Daoy (cell line): ENCODE measurements at regions not wholly inside any gene's neighbourhood (a gene's known extent, or its start where the extent isn't known, plus 50 kb on each side); places are given as distances from the start of the nearest gene placed in this dataset.

Experiments
- DNase-seq: peaks from one replicate; pipeline ENCODE4 v3.0.0-alpha.2; 2015; ENCODE audit warnings: low read depth

DNA sequence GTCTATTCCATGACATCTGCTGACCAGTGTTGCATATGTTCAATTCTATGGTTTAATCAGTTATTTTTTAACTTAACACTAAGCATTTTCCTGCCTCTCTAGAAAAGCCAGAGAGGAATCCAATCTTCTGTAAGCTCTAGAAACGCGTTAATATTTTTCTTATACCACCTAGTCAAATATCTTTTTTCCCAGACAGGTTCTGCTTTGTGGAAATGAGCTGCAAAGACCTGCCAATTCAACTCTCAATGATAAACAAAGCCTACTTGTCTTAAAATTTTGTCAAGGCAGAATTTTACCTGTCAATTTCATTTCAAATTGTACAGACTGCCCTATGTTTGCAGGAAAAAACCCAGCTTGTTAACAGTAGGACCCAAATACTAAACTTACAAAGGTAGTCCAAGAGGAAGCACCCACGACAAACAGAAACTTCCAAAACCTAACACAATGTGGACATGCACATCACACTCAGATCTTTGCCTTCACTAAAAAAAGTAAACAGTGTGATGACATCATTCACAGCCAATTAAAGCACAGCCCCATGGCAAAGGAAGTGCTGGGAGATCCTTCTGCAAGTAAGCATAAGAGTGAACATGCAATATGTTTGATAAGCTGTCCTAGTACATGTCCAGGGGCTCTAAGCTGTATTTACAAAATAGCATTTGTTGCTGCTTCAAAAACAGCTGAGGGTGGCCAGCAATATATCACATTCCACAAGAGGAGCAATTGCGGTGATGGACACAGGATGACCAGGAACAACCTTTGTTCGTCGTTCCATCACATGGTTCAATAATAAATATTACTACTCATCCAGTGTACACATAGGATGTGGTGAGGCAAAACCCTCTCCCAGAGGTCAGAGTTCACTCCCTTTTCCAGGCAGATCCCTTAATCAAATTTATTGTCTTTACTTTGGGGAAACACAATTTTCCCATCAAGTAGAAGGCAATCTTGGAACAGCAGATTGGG is 139.4 kb upstream of the TSC22D2 start:
- DNase-seq = peak; percentile 21

DNA sequence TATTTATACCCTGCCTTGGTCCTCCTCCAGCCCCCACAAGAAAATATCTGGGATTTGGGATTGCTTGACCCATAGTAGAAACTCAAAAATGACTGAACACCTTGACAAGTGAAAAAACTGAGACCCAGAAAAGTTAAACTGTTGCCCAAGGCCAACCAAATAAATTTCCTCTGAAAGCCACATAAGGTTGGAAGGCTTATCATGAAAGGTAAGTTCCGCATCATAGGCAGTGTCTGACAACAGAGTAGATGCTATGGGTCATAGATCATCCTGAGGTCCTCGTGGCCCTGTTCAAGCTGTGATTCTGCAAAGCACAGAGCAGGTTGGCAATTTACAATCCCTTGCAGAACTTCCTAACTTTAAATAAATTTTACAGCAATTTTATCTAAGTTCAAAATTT is 140.8 kb upstream of the TSC22D2 start:
- DNase-seq = no peak

DNA sequence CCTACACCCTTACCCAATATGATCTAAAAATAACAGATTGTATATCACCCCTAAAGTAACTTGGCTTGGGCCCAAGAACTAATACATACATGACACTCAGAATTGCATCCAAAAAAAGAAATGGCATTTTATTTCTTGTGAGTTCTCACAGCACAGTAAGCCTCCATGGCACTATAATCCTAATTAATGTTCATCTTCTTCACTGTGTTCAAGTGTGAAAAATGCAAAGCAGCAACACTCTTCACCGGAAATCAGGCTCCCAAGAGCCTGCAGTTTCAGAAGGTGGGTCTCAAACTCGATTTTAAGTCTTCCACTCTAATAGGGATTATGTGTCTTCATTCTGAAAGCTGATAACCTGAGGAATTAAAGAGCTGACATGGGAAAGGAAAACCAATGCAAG is 142.8 kb upstream of the TSC22D2 start:
- no peak for DNase-seq

DNA sequence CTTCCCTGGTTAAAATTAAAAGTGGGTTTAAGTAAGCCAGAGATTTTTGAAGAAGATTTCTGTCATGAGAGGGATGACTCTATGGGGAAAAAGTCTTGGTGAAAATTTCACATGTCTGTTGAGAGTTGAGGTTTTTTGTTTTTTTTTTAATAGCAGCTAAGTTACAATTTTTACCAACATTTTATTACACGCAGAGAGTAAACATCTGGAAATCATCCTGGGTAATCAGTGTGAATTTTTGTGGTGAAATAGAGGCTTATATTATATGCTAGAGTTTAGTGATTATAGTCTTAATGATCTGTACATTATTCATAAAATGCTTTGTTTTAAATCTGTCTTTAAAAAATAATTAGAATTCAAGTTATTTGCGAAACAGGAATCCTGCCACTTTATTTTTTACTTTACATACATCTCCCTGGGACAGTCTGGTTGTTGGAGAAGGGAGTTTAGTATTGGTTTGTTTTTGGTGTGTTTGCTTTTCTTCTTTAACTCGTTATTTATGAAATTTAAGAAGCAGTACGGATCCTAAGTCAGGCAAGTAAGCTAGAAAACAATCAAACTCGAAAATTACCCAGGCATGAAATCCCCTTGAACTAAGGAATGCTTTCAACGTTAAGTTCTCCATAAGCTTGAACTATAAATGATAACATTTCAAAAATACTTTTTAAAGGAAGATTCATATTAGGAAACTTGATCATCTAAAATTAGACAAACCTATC is 143.4 kb upstream of the TSC22D2 start:
- DNase-seq = no peak

DNA sequence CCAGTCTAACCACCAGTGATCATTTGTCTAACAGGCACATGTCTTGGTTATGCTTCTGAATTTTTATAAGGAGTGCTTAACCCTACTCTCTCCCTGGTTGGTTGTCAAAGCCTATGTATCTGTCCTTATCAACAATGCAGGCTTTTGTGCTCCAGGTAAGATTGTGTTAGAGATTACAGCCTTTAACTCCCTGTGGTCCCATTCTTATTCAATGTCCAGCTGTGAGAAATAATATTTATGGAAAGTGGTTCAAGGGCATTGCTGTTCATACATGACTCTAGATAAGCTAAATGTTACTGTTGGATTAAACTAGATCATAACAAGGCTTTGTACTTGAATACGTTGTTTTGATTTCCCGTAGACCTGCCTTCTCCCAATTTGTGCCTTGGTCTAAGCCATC is 146.1 kb upstream of the TSC22D2 start:
- DNase-seq = no peak

DNA sequence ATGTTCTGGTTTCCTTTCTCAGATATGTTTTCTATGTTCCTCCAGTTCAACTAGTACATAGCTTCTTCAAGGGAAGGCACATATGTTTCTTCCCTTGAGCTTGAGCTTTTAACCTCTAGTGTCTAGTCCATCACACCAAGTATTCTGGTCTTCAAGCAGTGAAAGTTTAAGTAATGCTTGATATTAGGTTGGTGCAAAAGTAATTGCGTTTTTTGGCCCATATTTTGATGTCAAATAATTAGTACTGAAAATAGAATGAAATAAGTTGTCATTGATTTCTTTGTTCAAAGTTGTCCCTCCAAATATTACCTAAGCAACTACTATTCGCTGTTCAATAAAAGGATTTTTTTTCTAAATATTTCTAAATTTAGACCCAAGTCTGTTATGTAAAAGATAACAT is 146.7 kb upstream of the TSC22D2 start:
- no peak for DNase-seq

DNA sequence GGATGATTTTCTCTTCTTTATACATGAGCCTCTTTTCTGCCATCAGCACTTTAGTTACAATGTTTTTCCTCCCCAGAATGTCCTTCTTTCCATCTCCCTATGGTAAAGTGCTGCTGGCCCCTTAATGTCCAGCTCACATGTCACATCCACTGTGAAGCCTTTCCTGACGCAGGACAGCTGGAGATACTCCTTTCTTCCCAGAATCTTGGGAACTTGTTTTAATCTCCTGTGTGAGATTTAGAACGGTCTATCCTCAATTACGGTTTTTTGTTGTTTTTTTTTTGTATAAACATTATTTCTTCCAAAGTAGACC is 147.7 kb upstream of the TSC22D2 start:
- DNase-seq = no peak

DNA sequence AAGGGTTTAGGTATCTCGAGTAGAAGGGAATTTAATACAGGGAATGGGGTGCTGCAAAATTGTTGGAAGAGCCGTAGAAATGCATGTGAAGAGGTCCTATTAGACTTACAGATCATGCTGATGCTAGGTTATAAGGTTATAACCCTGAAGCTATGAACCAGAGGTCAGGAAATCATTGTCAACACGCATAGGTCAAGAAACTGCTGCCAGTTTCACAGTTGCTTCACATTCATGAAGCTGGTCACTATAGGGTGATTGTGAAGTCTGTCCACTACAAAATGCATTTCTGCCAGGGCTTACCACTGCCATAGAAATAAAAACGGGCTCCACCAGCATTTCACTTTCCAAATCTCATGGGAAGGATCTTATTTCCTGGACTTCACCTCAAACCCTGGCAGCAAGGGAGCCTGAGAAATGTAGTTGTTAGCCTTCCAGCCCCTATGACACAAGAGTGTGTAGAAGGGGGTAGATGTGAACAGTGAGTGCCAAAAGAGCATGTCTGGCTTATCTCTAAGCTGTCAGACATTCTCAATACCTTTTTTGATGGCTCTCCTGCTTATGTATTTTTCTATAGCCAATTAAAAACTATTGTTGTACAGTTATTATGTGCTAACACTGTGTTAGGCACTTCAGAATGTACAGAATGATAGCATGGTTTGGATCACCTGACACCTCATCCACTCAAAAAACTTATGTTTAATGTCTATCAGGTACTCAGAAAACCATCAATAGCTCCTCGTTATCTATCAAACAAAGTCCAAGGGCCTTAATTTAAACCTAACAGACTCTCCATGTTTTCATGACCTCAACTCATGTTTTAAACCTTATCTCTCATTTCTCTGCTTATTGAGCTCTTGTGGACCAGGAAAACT is 148.3 kb upstream of the TSC22D2 start:
- no peak for DNase-seq

DNA sequence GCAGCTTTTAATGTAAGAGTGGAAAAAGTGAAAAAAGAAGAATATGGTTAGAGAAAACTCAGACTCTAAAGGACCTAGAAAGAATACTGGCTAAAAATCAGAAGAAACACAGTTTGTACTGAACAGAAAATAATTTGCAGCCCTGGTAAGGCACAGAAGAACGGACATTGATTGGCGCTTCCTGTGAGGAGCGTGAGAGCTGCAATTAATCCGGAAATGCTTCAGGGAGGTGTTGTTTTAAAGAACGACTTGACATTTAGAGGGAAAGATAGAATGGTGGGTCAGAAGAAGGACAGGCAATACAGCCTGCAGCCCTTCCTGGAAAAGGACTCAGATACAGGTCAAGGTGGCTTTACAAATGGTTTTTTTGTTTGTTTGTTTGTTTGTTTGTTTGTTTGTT is 151.3 kb upstream of the TSC22D2 start:
- DNase-seq = no peak

DNA sequence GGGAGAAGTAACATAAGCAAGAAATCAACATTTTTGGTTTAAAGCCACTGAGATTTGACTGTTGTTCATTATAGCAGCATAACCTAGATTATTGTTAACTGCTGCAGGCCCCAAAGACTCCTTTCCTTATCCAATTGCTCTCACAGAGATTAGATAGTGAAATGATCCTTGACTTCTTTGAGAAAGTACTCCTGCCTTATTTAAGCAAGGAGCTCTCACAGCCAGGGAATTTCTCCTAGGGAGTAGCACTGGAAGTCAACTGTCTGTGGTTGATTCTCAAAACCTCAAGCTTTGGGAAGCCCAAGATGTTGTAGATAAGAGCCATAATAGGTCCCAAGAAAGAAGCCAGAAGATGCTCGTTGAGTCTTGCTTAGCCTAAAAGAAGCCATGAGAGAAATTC is 151.8 kb upstream of the TSC22D2 start:
- DNase-seq = no peak

DNA sequence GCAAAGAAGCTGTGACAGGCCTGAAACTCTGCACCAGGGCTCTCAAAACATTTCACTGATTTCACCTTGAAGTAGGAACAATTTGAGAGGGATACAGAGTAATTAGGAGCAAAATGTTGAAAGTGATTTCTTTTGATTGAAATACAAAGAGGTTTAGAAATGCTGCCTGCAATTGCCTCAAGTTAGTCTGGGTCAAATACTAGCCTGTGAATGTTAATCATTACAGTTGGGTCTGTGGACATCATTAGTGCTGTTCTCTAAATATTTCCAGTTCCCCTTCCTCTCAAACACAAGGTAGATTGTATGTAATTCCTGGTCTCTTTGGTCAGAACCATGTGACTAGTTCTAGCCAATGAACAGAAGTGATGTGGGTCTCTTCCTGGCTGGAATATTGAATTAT is 152.3 kb upstream of the TSC22D2 start:
- DNase-seq = no peak

DNA sequence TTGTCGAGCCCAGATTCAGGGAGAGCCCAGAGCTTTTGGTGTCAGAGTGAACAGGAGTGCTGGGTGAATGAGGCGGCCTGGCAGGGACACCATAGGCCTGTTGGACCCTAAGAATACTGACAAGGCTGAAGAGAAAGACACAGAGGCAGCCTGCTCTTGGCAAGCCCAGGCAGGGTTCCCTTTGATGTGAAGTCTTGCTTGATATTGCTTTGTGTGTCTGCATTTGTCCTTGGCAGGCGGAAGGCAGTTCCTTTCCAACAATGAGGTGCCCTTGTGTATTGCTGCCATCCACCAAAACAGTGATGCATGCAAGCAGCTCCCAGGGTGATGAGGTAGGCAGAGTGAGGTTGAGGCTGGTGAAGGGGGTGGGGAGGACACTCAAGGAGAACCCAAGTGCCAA is 152.7 kb upstream of the TSC22D2 start:
- no peak for DNase-seq

DNA sequence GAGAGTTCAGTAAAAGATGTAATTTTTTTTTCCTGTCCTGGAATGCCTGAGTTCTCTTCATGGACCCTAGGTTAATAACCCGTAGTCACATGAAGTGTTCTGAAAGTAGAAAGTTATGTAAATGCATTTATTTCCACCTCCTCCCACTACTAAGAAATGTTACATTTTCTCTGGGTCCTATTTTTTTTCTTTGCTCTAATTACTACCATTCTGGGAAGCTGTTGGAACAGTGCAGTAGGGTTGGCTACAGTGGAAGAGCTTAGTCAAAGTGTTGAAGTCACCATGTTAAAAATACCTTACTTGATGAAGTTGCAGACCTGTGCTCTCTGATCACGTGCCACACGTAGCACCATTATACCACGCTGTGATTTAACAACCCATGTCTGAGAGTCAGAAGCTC is 153.8 kb upstream of the TSC22D2 start:
- DNase-seq = no peak

DNA sequence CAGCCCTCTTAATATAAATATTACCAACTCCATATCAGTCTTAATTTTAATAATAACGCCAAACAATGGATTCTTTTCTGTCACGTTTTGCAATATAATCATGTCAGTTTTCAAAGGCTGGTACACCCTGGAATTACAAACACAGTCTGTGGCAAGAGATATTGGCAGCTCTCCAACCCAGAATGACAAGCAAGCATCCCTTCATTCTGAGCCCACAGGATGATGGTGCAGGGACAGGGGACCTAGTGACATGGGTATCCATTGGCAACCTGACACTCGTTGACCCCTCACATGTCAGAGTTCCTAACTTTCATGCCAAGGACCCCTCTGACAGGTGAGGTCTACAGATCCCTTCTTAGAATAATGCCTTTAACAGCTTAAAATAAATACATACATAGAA is 154.5 kb upstream of the TSC22D2 start:
- DNase-seq = peak; percentile 46

DNA sequence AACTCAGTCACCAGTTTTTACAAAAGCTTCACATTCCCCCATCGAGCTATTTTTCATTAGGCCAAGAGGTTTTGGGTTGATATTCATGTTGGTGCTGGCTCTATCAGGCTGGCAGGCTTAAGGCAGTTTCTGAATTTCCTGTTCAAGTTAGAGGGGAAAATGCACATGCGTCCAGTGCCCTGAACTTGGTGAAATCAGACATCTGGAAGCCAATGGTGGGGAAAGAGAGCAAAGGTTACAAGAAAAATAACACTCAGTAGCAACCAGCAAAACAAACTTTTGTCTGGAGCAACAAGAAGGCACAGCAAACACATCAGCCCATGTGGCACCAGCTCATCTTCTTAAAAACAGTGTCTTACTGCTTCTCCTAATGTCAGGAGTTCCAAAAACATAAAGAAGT is 155.6 kb upstream of the TSC22D2 start:
- DNase-seq = peak; percentile 56

DNA sequence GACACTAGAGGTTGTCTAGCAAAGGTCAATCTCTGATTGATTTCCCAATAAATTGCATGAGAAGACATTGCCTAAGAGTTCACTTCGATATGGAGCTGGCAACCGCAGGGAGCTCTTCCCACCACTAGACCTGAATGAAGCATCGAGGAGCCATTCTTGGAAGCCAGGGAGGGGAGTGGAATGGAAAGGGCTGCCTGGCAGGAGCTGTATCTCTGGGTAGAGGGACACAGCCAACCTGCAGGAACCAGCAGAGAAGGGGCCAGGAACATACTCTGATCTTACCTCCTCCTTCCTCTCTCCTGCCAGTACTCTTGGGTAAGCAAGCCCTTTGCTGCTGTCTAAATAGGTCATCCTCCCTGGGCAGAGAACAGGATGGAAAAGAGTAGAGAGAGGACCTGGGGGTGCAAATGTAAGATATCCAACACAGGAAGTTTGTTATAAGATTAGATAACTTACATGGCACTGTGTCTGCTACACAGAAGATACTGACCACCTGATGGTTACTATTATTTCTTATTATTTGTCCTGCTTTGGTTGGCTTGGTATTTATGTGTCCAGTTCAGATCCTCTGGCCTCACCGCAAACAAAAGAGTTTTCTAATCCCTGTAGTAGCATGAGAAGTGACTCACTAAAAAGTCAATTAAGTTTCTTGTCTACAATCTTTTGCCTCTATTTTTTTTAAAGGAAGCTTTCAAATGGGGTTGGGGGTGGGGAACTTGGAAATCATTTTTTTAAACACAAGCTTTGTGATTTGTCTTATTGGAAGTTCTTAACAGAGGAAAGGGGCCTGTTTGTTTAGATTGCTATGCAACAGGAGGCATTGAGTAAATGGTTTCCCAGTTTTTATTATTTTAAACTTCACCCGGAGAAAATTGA is 156.7 kb upstream of the TSC22D2 start:
- DNase-seq = peak; percentile 42

DNA sequence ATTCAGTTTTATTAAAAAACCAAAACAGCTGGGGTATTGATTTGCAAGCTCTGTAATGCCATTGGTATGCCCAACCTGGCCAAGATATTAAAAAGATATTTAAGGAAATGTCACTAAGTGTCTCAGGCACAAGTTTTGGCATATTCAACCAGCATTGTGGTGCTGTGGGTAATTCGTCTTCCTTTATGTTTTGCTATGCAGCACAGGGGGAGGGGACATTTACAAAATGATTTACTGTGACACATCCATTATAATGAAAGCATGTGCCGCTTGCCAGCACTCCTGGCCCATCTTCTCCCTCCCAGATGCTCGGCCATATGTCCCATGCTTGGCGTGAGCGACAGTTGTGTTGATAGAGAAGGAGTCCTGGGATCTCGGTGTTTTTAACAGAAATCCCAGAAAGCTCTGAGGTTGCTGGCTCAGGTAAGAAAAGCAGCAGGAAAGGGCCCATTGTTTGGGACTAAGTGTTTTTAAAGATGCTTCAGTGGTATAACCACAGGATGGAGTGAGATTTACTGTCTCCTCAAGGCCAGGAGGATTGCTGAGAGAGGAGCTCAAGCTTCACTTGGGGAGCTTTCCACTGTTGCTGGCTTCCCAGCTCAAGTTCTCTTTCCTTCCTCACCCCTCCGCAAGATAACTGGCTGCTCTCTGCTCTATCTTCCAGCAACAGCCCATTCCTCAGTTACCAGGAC is 158.2 kb upstream of the TSC22D2 start:
- no peak for DNase-seq

DNA sequence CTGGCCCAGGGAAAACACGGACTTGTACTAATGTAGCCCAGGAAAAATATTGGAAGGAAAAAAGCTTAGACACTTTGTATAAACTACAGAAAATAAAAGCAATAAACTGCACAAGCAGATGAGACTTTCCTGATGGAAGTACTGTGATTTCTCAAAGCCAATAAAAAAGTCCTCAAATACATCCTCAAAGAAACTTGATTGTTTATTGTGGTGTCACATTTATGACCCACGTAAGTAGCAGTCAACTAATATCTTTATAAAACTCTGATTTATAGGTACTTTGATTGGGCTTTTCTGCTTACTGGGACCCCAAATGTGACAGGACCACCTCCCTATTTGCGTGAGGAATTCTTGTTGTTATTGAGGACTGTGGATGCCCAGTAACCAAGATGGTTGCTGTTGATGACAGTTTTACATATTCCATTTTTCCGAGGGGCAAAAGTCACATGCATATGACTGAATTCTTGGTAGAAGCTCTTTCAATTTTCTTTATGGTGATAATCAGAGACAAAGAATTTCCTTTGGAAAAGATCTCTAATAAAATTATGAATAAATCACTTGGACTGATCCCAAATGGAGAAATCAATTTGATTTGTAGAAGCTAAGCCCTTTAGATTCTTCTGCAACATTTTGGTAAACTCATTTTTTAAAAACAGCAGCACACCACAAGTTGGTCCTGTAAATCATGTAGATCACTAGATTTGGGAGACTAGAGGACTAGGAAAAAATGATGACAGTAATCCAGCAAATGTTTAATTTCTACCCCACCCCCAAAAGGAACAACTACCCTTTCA is 159.0 kb upstream of the TSC22D2 start:
- no peak for DNase-seq

DNA sequence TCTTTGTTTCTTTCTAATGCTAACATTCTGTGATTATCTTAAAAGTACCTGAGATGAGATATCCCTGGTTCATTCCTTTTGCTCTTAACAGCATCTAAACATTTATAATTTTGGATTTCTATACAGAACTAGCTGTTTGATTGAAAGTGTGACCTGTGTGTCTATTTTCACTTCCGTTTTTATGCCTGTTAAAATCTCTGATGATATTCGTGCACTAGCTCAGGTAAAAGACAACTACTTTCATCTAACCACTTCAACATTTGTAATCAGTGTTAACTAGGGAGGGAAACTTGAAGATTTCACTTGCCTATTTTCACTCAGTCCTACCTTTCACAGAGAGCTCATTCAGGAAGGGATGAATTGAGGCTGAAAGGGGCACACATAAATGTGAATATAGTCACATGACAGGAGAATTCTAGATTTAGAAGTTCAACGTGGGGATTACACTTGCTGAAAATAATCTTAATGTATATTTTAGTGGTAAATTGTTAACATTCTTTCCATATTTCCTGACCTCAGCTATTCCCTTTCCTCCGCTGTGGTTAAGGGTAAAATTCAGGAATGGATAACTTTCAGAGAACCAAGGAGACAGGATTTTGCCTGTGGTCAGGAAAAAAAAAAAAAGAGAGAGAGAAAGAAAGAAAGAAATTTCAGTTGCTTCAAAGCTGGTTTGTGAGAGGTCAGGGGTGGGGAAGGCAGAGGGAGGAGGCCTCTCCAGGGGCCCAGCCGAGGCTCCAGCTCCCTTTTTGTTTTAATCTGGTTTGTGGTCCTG is 159.8 kb upstream of the TSC22D2 start:
- peak; percentile 76 for DNase-seq
